ENCODE measurements at regions not wholly inside any gene's neighbourhood (a gene's known extent, or its start where the extent isn't known, plus 50 kb on each side); places are given as distances from the start of the nearest gene placed in this dataset.

DNA sequence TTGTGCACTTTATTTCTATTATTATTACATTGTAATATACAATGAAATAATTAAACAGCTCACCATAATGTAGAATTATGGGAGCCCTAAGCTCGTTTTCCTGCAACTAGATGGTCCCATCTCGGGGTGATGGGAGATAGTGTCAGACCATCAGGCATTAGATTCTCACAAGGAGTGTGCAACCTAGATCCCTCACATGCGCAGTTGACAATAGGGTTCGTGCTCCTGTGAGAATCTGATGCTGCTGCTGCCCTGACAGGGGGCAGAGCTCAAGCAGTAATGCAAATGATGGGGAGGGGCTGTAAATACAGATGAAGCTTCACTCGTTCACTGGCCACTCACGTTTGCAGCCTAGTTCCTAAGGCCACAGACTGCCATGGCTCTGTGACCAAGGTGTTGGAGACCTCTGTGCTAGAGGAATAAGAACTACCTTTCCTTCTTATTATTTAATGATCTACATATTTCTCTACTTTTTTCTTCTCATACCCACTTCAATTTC is 492.9 kb upstream of the INTU start:
- H3K27me3 Mint-ChIP-seq (ENCODE audit: low read depth, unreplicated experiment): no peaks in the 10 kb centered on the region

DNA sequence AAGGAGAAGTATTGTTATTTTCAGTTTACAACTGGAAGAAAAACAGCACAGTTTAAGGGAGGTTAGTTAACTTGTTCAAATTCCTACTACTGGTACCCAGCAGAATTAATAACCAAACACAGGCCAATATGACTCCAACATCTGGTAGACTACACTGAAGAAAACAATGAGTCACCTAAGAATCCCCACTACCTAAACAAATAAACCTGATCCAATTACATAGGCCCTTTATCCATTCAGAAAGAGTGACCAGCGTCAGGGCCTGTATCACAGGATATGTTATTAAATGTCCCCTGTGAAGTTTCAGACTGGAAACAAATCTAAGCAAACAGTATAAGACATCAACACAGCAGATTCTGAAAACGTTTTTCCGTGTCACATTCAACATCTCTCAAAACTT is 492.5 kb upstream of the INTU start:
- no peaks in the 10 kb centered on the region for H3K27me3 Mint-ChIP-seq (ENCODE audit: low read depth, unreplicated experiment)
- Histone ChIP-seq H3K79me2 (ENCODE audit: insufficient read depth, low read length) (no peaks in the 10 kb centered on the region), H3K9ac (ENCODE audit: low read length) (no peak overlapping the region), H3K4me3 (ENCODE audit: insufficient read depth, low read depth, low read length) (no peak overlapping the region), H3K27me3 (ENCODE audit: insufficient read depth, low read length) (no peaks in the 10 kb centered on the region), H3K36me3 (ENCODE audit: insufficient read depth, low read length) (no peaks in the 10 kb centered on the region), H3K4me2 (ENCODE audit: low read length) (no peak overlapping the region), H3K9me3 (ENCODE audit: insufficient read depth, low read depth, low read length) (no peaks in the 10 kb centered on the region), H4K20me1 (ENCODE audit: insufficient read depth, low read length) (no peaks in the 10 kb centered on the region), H3K4me1 (ENCODE audit: insufficient read depth, low read length) (peaks cover 9% of the 10 kb centered on the region), H2AFZ (ENCODE audit: low read depth, low read length) (no peak overlapping the region), H3K27ac (ENCODE audit: low read depth, low read length) (no peak overlapping the region)
- no peak overlapping the region for H3K27ac Mint-ChIP-seq (ENCODE audit: unreplicated experiment)
- no peaks in the 10 kb centered on the region for H3K36me3 Mint-ChIP-seq (ENCODE audit: low read depth, unreplicated experiment)
- TF ChIP-seq, protein P1, sequence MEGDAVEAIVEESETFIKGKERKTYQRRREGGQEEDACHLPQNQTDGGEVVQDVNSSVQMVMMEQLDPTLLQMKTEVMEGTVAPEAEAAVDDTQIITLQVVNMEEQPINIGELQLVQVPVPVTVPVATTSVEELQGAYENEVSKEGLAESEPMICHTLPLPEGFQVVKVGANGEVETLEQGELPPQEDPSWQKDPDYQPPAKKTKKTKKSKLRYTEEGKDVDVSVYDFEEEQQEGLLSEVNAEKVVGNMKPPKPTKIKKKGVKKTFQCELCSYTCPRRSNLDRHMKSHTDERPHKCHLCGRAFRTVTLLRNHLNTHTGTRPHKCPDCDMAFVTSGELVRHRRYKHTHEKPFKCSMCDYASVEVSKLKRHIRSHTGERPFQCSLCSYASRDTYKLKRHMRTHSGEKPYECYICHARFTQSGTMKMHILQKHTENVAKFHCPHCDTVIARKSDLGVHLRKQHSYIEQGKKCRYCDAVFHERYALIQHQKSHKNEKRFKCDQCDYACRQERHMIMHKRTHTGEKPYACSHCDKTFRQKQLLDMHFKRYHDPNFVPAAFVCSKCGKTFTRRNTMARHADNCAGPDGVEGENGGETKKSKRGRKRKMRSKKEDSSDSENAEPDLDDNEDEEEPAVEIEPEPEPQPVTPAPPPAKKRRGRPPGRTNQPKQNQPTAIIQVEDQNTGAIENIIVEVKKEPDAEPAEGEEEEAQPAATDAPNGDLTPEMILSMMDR (IDR thresholded peaks at IDR 0.05; ENCODE audit: insufficient read depth, low read depth, low read length): no peak
- no peak for TF ChIP-seq EZH2 (IDR thresholded peaks at IDR 0.05; ENCODE audit: insufficient read depth, low read length)
- no peak overlapping the region for H3K4me3 Mint-ChIP-seq (ENCODE audit: unreplicated experiment)
- H3K4me1 Mint-ChIP-seq (ENCODE audit: low read depth, unreplicated experiment): peaks cover 17% of the 10 kb centered on the region
- DNase-seq (ENCODE audit: low read depth) (peak; percentile 44), FAIRE-seq (no peak)
- H3K9me3 Mint-ChIP-seq (ENCODE audit: unreplicated experiment): no peaks in the 10 kb centered on the region

More for the DNA sequence above, 492.9 kb upstream of the INTU start:
- no peaks in the 10 kb centered on the region for H3K36me3 Mint-ChIP-seq (ENCODE audit: low read depth, unreplicated experiment)
- no peaks in the 10 kb centered on the region for H4K20me1 ChIP-seq (ENCODE audit: insufficient read depth, low read length)
- no peak for FAIRE-seq
- H3K36me3 ChIP-seq (ENCODE audit: insufficient read depth, low read length): no peaks in the 10 kb centered on the region
- no peaks in the 10 kb centered on the region for H3K9me3 Mint-ChIP-seq (ENCODE audit: unreplicated experiment)
- no peak overlapping the region for H3K27ac ChIP-seq (ENCODE audit: low read depth, low read length)
- H3K4me2 ChIP-seq (ENCODE audit: low read length): no peak overlapping the region
- H3K4me3 Mint-ChIP-seq (ENCODE audit: unreplicated experiment): no peak overlapping the region
- H3K9me3 ChIP-seq (ENCODE audit: insufficient read depth, low read depth, low read length): no peaks in the 10 kb centered on the region
- peaks cover 17% of the 10 kb centered on the region for H3K4me1 Mint-ChIP-seq (ENCODE audit: low read depth, unreplicated experiment)
- TF ChIP-seq, protein P1 (IDR thresholded peaks at IDR 0.05; ENCODE audit: insufficient read depth, low read depth, low read length): no peak
- no peak for TF ChIP-seq EZH2 (IDR thresholded peaks at IDR 0.05; ENCODE audit: insufficient read depth, low read length)
- H3K9ac ChIP-seq (ENCODE audit: low read length): no peak overlapping the region
- no peak overlapping the region for H3K4me3 ChIP-seq (ENCODE audit: insufficient read depth, low read depth, low read length)
- peaks cover 9% of the 10 kb centered on the region for H3K4me1 ChIP-seq (ENCODE audit: insufficient read depth, low read length)
- H3K27ac Mint-ChIP-seq (ENCODE audit: unreplicated experiment): no peak overlapping the region
- no peaks in the 10 kb centered on the region for H3K79me2 ChIP-seq (ENCODE audit: insufficient read depth, low read length)
- no peak for DNase-seq (ENCODE audit: low read depth)
- no peaks in the 10 kb centered on the region for H3K27me3 ChIP-seq (ENCODE audit: insufficient read depth, low read length)
- no peak overlapping the region for H2AFZ ChIP-seq (ENCODE audit: low read depth, low read length)

DNA sequence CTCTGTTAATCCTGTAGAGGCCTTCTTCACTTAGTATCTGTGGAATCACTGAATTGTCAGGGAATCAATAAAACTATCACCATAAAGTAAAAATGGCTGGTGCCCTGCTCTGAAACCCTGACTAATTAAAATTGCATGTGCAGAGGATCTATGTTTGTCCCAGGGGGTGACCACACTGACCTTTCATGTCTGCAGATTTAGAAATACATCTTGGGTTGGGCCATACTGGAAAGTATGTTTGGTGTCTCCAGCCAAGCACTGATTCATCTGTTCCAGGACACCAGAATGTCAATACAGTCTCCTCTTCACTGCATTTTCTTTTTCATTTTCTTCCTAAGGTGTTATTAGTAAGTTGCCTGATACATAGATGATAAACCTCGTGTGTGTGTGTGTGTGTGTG is 490.9 kb upstream of the INTU start:
- Histone ChIP-seq H3K27me3 (ENCODE audit: insufficient read depth, low read length) (no peaks in the 10 kb centered on the region), H3K36me3 (ENCODE audit: insufficient read depth, low read length) (no peaks in the 10 kb centered on the region), H4K20me1 (ENCODE audit: insufficient read depth, low read length) (no peaks in the 10 kb centered on the region), H2AFZ (ENCODE audit: low read depth, low read length) (no peak overlapping the region), H3K9me3 (ENCODE audit: insufficient read depth, low read depth, low read length) (no peaks in the 10 kb centered on the region), H3K4me2 (ENCODE audit: low read length) (no peak overlapping the region), H3K4me3 (ENCODE audit: insufficient read depth, low read depth, low read length) (no peak overlapping the region), H3K9ac (ENCODE audit: low read length) (no peak overlapping the region), H3K79me2 (ENCODE audit: insufficient read depth, low read length) (no peaks in the 10 kb centered on the region), H3K4me1 (ENCODE audit: insufficient read depth, low read length) (peaks cover 9% of the 10 kb centered on the region), H3K27ac (ENCODE audit: low read depth, low read length) (no peak overlapping the region)
- no peak for TF ChIP-seq EZH2 (IDR thresholded peaks at IDR 0.05; ENCODE audit: insufficient read depth, low read length)
- TF ChIP-seq, protein P1 (IDR thresholded peaks at IDR 0.05; ENCODE audit: insufficient read depth, low read depth, low read length): no peak
- DNase-seq (ENCODE audit: low read depth) (peak; percentile 47), FAIRE-seq (no peak)
- no peak overlapping the region for H3K4me3 Mint-ChIP-seq (ENCODE audit: unreplicated experiment)
- no peak overlapping the region for H3K27ac Mint-ChIP-seq (ENCODE audit: unreplicated experiment)
- no peaks in the 10 kb centered on the region for H3K9me3 Mint-ChIP-seq (ENCODE audit: unreplicated experiment)
- peaks cover 17% of the 10 kb centered on the region for H3K4me1 Mint-ChIP-seq (ENCODE audit: low read depth, unreplicated experiment)
- H3K36me3 Mint-ChIP-seq (ENCODE audit: low read depth, unreplicated experiment): no peaks in the 10 kb centered on the region
- H3K27me3 Mint-ChIP-seq (ENCODE audit: low read depth, unreplicated experiment): no peaks in the 10 kb centered on the region
